ENCODE measurements at regions not wholly inside any gene's neighbourhood (a gene's known extent, or its start where the extent isn't known, plus 50 kb on each side); places are given as distances from the start of the nearest gene placed in this dataset.

DNA sequence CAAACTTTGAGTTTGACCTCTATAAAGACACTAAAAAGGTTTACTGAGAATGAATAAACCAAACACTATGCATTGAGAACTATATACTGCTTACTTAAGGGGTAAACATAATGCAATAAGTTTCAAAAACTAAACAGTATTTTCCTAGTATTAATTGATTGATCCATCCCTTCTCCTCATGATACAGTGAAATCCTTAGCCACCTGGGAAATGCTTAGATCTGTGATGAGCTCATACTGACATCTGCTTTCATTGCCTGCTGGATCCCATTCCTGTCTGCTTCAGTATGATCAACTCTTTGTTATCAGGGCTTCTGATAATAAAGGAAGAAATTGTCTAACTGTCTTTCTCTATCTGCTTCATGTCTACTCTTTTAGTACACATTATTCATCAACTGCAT, 74.9 kb upstream of the UBE2E3 start:
- no peak for TF ChIP-seq CTCF (IDR thresholded peaks at IDR 0.05; ENCODE audit: insufficient read depth, low read length, poor library complexity, severe bottlenecking)

DNA sequence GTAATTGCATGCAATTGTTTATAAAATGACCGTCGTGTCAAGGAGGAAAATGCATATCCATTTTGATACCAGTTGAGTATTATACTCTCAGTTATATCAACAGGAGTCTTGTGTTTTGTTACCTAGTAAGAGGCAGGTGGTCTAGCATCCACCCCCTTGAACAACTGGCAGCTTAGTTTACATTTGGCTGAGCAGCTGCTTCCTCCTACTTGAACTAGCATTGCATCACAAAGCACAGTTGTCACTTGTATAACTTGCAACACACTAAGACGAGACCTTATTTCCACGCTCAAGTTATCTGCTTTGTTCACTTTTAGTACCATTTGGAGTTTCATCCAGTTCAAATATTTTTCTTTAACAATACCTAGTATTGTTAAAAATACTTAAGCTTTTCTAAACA, 75.4 kb upstream of the UBE2E3 start:
- Histone ChIP-seq H3K4me3 (ENCODE audit: low read depth, low read length) (no peak overlapping the region), H3K36me3 (ENCODE audit: control insufficient read depth, insufficient read depth, low read length) (no peaks in the 10 kb centered on the region), H3K27me3 (ENCODE audit: control insufficient read depth, insufficient read depth, low read length) (no peaks in the 10 kb centered on the region)
- TF ChIP-seq CTCF (IDR thresholded peaks at IDR 0.05; ENCODE audit: insufficient read depth, low read length, poor library complexity, severe bottlenecking) = no peak
- DNase-seq (ENCODE audit: low read depth) = no peak

More for the DNA sequence above, 74.9 kb upstream of the UBE2E3 start:
- no peak for DNase-seq (ENCODE audit: low read depth)
- H3K36me3 ChIP-seq (ENCODE audit: control insufficient read depth, insufficient read depth, low read length) = no peaks in the 10 kb centered on the region
- no peak overlapping the region for H3K4me3 ChIP-seq (ENCODE audit: low read depth, low read length)
- H3K27me3 ChIP-seq (ENCODE audit: control insufficient read depth, insufficient read depth, low read length) = no peaks in the 10 kb centered on the region

GRCh38 chr2:180901331-180901730, 79.1 kb upstream of the UBE2E3 start:
- no peak for DNase-seq (ENCODE audit: low read depth)
- Histone ChIP-seq H3K27me3 (ENCODE audit: control insufficient read depth, insufficient read depth, low read length) (no peaks in the 10 kb centered on the region), H3K36me3 (ENCODE audit: control insufficient read depth, insufficient read depth, low read length) (no peaks in the 10 kb centered on the region), H3K4me3 (ENCODE audit: low read depth, low read length) (no peak overlapping the region)
- TF ChIP-seq CTCF (IDR thresholded peaks at IDR 0.05; ENCODE audit: insufficient read depth, low read length, poor library complexity, severe bottlenecking) = no peak

- H3K4me3 ChIP-seq (ENCODE audit: low read depth, low read length) = no peak overlapping the region
- DNase-seq (ENCODE audit: low read depth) = no peak
- no peaks in the 10 kb centered on the region for H3K27me3 ChIP-seq (ENCODE audit: control insufficient read depth, insufficient read depth, low read length)
- TF ChIP-seq CTCF (IDR thresholded peaks at IDR 0.05; ENCODE audit: insufficient read depth, low read length, poor library complexity, severe bottlenecking) = no peak
- no peaks in the 10 kb centered on the region for H3K36me3 ChIP-seq (ENCODE audit: control insufficient read depth, insufficient read depth, low read length)
Measured at GRCh38 chr2:180893752-180894151, 86.7 kb upstream of the UBE2E3 start.

DNA sequence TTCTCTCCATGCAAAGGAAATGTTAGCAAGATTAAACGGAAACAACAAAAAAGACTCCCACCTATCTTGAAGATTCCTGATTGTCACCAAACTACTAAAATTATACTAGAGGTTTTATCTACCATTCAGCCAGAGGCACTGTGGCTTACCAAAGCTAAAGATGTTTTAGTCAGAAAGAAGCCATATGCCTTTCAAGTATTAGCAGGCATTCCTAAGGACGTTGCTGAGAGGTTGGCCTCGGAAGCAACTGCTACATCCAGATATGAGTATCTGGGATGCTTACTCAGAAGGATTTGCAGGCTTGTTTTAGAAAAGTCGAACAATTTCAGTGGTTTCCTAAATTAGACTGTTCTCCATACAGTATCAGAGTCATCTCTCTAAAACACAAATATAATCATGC, 88.3 kb upstream of the UBE2E3 start:
- no peaks in the 10 kb centered on the region for H3K27me3 ChIP-seq (ENCODE audit: control insufficient read depth, insufficient read depth, low read length)
- no peak overlapping the region for H3K4me3 ChIP-seq (ENCODE audit: low read depth, low read length)
- no peaks in the 10 kb centered on the region for H3K36me3 ChIP-seq (ENCODE audit: control insufficient read depth, insufficient read depth, low read length)
- TF ChIP-seq CTCF (IDR thresholded peaks at IDR 0.05; ENCODE audit: insufficient read depth, low read length, poor library complexity, severe bottlenecking) = no peak
- DNase-seq (ENCODE audit: low read depth) = no peak

DNA sequence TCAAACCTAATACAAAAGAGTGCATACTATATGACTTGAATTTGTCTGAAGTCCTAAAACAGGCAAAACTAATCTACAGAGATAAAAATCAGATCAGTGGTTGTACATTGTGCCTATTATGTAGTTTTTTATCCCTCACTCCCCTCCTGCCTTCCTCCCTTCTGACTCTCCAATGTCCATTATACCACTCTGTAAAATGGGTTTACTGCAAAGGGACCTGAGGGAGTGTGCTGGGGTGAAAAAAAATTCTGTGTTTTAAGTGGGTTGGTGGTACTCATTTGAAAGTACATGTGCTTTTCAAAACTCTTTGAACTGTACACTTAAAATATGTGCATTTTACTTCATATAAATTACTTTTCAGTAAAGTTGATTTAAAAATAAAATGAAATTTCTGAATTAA, 89.0 kb upstream of the UBE2E3 start:
- no peaks in the 10 kb centered on the region for H3K27me3 ChIP-seq (ENCODE audit: control insufficient read depth, insufficient read depth, low read length)
- TF ChIP-seq CTCF (IDR thresholded peaks at IDR 0.05; ENCODE audit: insufficient read depth, low read length, poor library complexity, severe bottlenecking) = no peak

More for the DNA sequence above, 89.0 kb upstream of the UBE2E3 start:
- DNase-seq (ENCODE audit: low read depth) = no peak
- no peaks in the 10 kb centered on the region for H3K36me3 ChIP-seq (ENCODE audit: control insufficient read depth, insufficient read depth, low read length)
- no peak overlapping the region for H3K4me3 ChIP-seq (ENCODE audit: low read depth, low read length)

Data from kidney epithelial cell (primary cell).